PC-3 (cell line): ENCODE measurements at regions not wholly inside any gene's neighbourhood (a gene's known extent, or its start where the extent isn't known, plus 50 kb on each side); places are given as distances from the start of the nearest gene placed in this dataset.

Experiments used
- ATAC-seq: fragments of 200-7000 bp; cut with Tn5 transposase; 2 replicates; pipeline ENCODE4 v1.9.1; 2020; ENCODE audit warnings: mild to moderate bottlenecking, moderate library complexity
- BruUV-seq: library from RNA; stranded (reverse); fragments of 400-500 nt; replicated peaks from 2 replicates; lab custom pipeline; 2021; lab: Mats Ljungman, UMichigan
- CTCF ChIA-PET: fragments of 300-600 bp; sonication (Branson Sonifier 250); formaldehyde crosslinking; loops from one replicate; lab custom pipeline; 2022; ENCODE audit warnings: antibody characterized with exemption; lab: Charles Lee
- POLR2A ChIA-PET: fragments of 300-600 bp; sonication (Branson Sonifier 250); formaldehyde crosslinking; loops from one replicate; lab custom pipeline; 2022; ENCODE audit warnings: antibody characterized with exemption; ENCODE audit not compliant: unreplicated experiment; lab: Charles Lee
- DNase-seq: peaks from one replicate; pipeline ENCODE4 v3.0.0-alpha.2; 2015
- H2AFZ ChIP-seq: fragments of 300-600 bp; sonication (generic); 2 replicates; pipeline ENCODE4 v1.6.0; 2016; ENCODE audit warnings: antibody characterized with exemption, low read length
- H3F3A ChIP-seq: fragments of 300-600 bp; sonication (generic); one replicate; pipeline ENCODE4 v1.6.0; 2017; ENCODE audit warnings: antibody characterized with exemption, low read length, control low read depth, mild to moderate bottlenecking; ENCODE audit not compliant: unreplicated experiment
- H3K27ac ChIP-seq: fragments of 300-600 bp; sonication (generic); 2 replicates; pipeline ENCODE4 v1.5.1; 2016; ENCODE audit warnings: mild to moderate bottlenecking, low read length
- H3K27me3 ChIP-seq: fragments of 300-600 bp; sonication (generic); 2 replicates; pipeline ENCODE4 v1.6.1; 2016; ENCODE audit warnings: low read length, mixed read lengths
- H3K36me3 ChIP-seq: fragments of 300-600 bp; sonication (generic); 2 replicates; pipeline ENCODE4 v1.6.1; 2016; ENCODE audit warnings: low read depth, mixed run types, low read length, mixed read lengths
- H3K4me1 ChIP-seq: fragments of 300-600 bp; sonication (generic); 2 replicates; pipeline ENCODE4 v1.5.1; 2016; ENCODE audit warnings: low read length; ENCODE audit not compliant: insufficient read depth
- H3K4me2 ChIP-seq: fragments of 300-600 bp; sonication (generic); 2 replicates; pipeline ENCODE4 v1.6.0; 2016; ENCODE audit warnings: low read length
- H3K4me3 ChIP-seq: fragments of 300-600 bp; sonication (generic); 2 replicates; pipeline ENCODE4 v1.5.1; 2016; ENCODE audit warnings: mild to moderate bottlenecking, low read length, mixed read lengths
- H3K79me2 ChIP-seq: fragments of 300-600 bp; sonication (generic); 2 replicates; pipeline ENCODE4 v1.6.1; 2017; ENCODE audit warnings: low read length, mixed read lengths
- H3K9ac ChIP-seq: fragments of 300-600 bp; sonication (generic); 2 replicates; pipeline ENCODE4 v1.6.0; 2016; ENCODE audit warnings: mild to moderate bottlenecking, low read length
- H3K9me2 ChIP-seq: fragments of 300-600 bp; sonication (generic); replicated peaks from 2 replicates; pipeline ENCODE4 v1.6.1; 2016; ENCODE audit warnings: mixed run types, low read length, mixed read lengths
- H3K9me3 ChIP-seq: fragments of 300-600 bp; sonication (generic); 2 replicates; pipeline ENCODE4 v1.6.1; 2016; ENCODE audit warnings: low read length, mixed read lengths
- H4K20me1 ChIP-seq: fragments of 300-600 bp; sonication (generic); 2 replicates; pipeline ENCODE4 v1.6.1; 2016; ENCODE audit warnings: low read length, mixed read lengths
- CTCF ChIP-seq: fragments of 300-600 bp; sonication (generic); conservative IDR thresholded peaks from 2 replicates; pipeline ENCODE4 v1.5.1; 2017; ENCODE audit warnings: antibody characterized with exemption, low read depth, mild to moderate bottlenecking, low read length
- EZH2 ChIP-seq: fragments of 300-600 bp; sonication (generic); IDR thresholded peaks from one replicate; pipeline ENCODE4 v1.6.1; 2017; ENCODE audit warnings: antibody characterized with exemption, mild to moderate bottlenecking, low read length; ENCODE audit not compliant: unreplicated experiment
- EZH2phosphoT487 ChIP-seq: fragments of 300-600 bp; sonication (generic); IDR thresholded peaks from 2 replicates; pipeline ENCODE4 v1.6.1; 2018; ENCODE audit warnings: mild to moderate bottlenecking, antibody characterized with exemption, low read length, borderline replicate concordance
- intact Hi-C: fragments of 100-400 bp; cut with micrococcal nuclease; formaldehyde crosslinking; loops from 2 replicates; pipeline ENCODE4 v1.9.0; 2023

- Histone ChIP-seq H3K27me3 (no peaks in the 10 kb centered on the region), H3K9ac (no peak overlapping the region), H3K9me3 (no peaks in the 10 kb centered on the region), H3K36me3 (no peaks in the 10 kb centered on the region), H3F3A (no peaks in the 10 kb centered on the region), H3K4me3 (no peak overlapping the region), H4K20me1 (no peaks in the 10 kb centered on the region), H2AFZ (no peak overlapping the region), H3K4me2 (no peak overlapping the region), H3K4me1 (peaks cover 8% of the 10 kb centered on the region), H3K27ac (no peak overlapping the region), H3K79me2 (no peaks in the 10 kb centered on the region), H3K9me2 (no peaks in the 10 kb centered on the region)
- no peak for TF ChIP-seq EZH2phosphoT487
- no peak for TF ChIP-seq EZH2
- TF ChIP-seq CTCF: no peak
- ChIA-PET POLR2A (no interaction called here), CTCF (no interaction called here)
- DNase-seq: no peak
- ATAC-seq: no peak
- intact Hi-C loops: loop anchor here (10.0 kb wide), 1 partner anchor 1142 kb away; no protein-coding TSS in a partner anchor
- no TSS peak for BruUV-seq
Observed at GRCh38 chr4:124266721-124267120, 445.8 kb downstream of the ANKRD50 start.

GRCh38 chr4:124276461-124276860, 436.1 kb downstream of the ANKRD50 start:
- peak; percentile 61 for DNase-seq
- H3K36me3 ChIP-seq: no peaks in the 10 kb centered on the region
- no peak overlapping the region for H2AFZ ChIP-seq
- no peaks in the 10 kb centered on the region for H4K20me1 ChIP-seq
- CTCF ChIA-PET: no interaction called here
- H3K79me2 ChIP-seq: no peaks in the 10 kb centered on the region
- H3F3A ChIP-seq: no peaks in the 10 kb centered on the region
- H3K9ac ChIP-seq: no peak overlapping the region
- no peak overlapping the region for H3K27ac ChIP-seq
- no peaks in the 10 kb centered on the region for H3K9me2 ChIP-seq
- no peaks in the 10 kb centered on the region for H3K9me3 ChIP-seq
- H3K4me3 ChIP-seq: no peak overlapping the region
- no peaks in the 10 kb centered on the region for H3K27me3 ChIP-seq
- ATAC-seq: no peak
- H3K4me1 ChIP-seq: peaks cover 29% of the 10 kb centered on the region
- TF ChIP-seq EZH2: no peak
- TF ChIP-seq CTCF: no peak
- TF ChIP-seq EZH2phosphoT487: no peak
- H3K4me2 ChIP-seq: no peak overlapping the region
- POLR2A ChIA-PET: no interaction called here
- BruUV-seq: no TSS peak
- intact Hi-C loops: no loop called here

GRCh38 chr4:124277691-124278090, 434.8 kb downstream of the ANKRD50 start:
- no peak overlapping the region for H3K9ac ChIP-seq
- H3K27me3 ChIP-seq: no peaks in the 10 kb centered on the region
- H3K4me2 ChIP-seq: 0 out of 2 replicates have a peak overlapping the region, but pooled peaks have one; percentile 28
- peak; percentile 70 for ATAC-seq
- CTCF ChIA-PET: no interaction called here
- no peaks in the 10 kb centered on the region for H4K20me1 ChIP-seq
- intact Hi-C loops: no loop called here
- no peaks in the 10 kb centered on the region for H3K36me3 ChIP-seq
- H3K9me3 ChIP-seq: no peaks in the 10 kb centered on the region
- TF ChIP-seq EZH2: no peak
- H3K4me3 ChIP-seq: no peak overlapping the region
- no peaks in the 10 kb centered on the region for H3K9me2 ChIP-seq
- no peaks in the 10 kb centered on the region for H3F3A ChIP-seq
- H2AFZ ChIP-seq: no peak overlapping the region
- peak; percentile 65 for DNase-seq
- peak overlapping the region; percentile 62 for H3K27ac ChIP-seq
- no peaks in the 10 kb centered on the region for H3K79me2 ChIP-seq
- POLR2A ChIA-PET: no interaction called here
- peaks cover 29% of the 10 kb centered on the region for H3K4me1 ChIP-seq
- no TSS peak for BruUV-seq
